ENCODE measurements at regions not wholly inside any gene's neighbourhood (a gene's known extent, or its start where the extent isn't known, plus 50 kb on each side); places are given as distances from the start of the nearest gene placed in this dataset.

- TF ChIP-seq CTCF (conservative IDR thresholded peaks at IDR 0.05) (no peak), ZFX (IDR thresholded peaks at IDR 0.05) (no peak)
These were observed 90.8 kb upstream of the PIK3CG start for GRCh38 chr7:106774213-106774767.
